ENCODE measurements at regions not wholly inside any gene's neighbourhood (a gene's known extent, or its start where the extent isn't known, plus 50 kb on each side); places are given as distances from the start of the nearest gene placed in this dataset.

DNA sequence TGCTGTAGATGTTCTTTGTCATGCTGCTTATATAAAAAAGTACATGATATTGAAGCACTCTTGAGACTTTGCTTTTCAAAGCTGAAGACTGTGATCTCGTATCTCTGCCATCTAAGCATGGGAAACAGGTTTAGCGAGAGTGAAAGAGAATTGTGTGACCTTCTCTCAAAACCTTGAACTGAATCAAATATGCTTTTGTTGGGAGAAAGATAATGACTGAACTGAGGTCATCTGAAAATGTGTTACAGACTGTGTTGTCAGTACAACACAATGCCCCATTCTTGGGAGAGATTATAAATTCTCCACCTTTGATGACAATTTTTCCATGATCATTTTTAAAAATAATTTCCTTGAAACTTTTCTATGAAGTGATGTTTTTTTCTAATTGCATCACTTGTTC, 272.1 kb upstream of the SEL1L start:
- TF ChIP-seq POLR2A (IDR thresholded peaks at IDR 0.05; ENCODE audit: low read length) (no peak), GATA1 (IDR thresholded peaks at IDR 0.05; ENCODE audit: low read depth, low read length) (no peak)

Data from erythroblast (primary cell).